ENCODE measurements at regions not wholly inside any gene's neighbourhood (a gene's known extent, or its start where the extent isn't known, plus 50 kb on each side); places are given as distances from the start of the nearest gene placed in this dataset.

DNA sequence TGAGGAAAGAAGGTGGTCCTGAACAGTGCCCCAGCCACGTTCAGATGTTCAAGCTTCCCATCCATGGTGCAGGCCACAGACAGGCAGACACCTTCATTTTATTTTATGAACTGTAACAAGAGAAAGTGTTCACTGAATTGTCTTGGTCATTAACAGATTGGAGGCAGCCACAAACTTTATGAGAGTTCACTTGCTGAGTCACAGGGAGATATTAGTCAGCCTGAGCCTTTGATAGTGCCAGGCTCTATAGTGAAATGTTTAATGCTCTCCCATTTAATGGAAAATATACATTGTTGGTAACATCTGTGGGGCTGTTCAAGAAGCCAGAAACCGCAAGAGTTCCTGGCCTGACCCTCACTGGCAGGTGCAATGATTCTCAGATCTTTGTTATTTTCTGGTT, 237.0 kb downstream of the TENT4A start:
- TF ChIP-seq GATA2 (IDR thresholded peaks at IDR 0.05; ENCODE audit: low read depth, low read length) (no peak), GATA3 (IDR thresholded peaks at IDR 0.05; ENCODE audit: low read depth, low read length) (no peak)
